Astrocyte of the cerebellum (primary cell): ENCODE measurements at regions not wholly inside any gene's neighbourhood (a gene's known extent, or its start where the extent isn't known, plus 50 kb on each side); places are given as distances from the start of the nearest gene placed in this dataset.

Experiments
- DNase-seq: peaks from one replicate; pipeline ENCODE4 v3.0.0-alpha.2; 2011; ENCODE audit warnings: low read depth
- H3K4me3 ChIP-seq: 2 replicates; pipeline ENCODE4 v1.5.1; 2011; ENCODE audit warnings: mild to moderate bottlenecking, low read depth, low read length, moderate library complexity
- in situ Hi-C: cut with HindIII; loops from 2 replicates; pipeline ENCODE4 v1.10.0; 2017; ENCODE audit warnings: low sequenced_read_pairs
- TF ChIP-seq, protein P1 (sequence below): IDR thresholded peaks from 2 replicates; pipeline ENCODE4 v1.5.1; 2012; ENCODE audit warnings: low read length, low read depth, moderate library complexity, mild to moderate bottlenecking; ENCODE audit errors: missing control alignments

DNA sequence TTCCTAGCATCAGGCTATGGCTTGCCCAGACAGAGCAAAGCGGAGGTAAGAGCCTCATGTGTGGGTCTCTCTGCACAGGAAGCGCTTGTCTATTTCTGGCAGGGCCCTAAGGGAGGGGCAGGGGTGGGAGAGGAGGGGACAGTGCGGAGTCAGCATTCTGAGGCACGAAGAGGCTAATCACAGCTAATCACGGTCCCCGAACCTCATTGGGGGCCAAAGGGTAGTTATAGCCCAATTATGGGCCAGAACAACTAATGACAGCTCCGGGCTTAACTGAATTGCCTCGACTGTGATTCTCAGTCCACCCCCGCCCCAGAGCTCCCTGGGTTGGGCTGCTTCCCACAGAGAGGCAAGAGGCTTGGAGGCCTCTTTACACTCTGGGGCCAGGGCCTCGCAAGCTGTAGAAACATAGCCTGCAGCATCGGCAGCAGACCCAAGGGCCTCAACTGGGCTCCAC is 72.7 kb upstream of the PRDM11 start:
- no peak for DNase-seq
- TF ChIP-seq, protein P1, sequence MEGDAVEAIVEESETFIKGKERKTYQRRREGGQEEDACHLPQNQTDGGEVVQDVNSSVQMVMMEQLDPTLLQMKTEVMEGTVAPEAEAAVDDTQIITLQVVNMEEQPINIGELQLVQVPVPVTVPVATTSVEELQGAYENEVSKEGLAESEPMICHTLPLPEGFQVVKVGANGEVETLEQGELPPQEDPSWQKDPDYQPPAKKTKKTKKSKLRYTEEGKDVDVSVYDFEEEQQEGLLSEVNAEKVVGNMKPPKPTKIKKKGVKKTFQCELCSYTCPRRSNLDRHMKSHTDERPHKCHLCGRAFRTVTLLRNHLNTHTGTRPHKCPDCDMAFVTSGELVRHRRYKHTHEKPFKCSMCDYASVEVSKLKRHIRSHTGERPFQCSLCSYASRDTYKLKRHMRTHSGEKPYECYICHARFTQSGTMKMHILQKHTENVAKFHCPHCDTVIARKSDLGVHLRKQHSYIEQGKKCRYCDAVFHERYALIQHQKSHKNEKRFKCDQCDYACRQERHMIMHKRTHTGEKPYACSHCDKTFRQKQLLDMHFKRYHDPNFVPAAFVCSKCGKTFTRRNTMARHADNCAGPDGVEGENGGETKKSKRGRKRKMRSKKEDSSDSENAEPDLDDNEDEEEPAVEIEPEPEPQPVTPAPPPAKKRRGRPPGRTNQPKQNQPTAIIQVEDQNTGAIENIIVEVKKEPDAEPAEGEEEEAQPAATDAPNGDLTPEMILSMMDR, result no peak
- H3K4me3 ChIP-seq, result no peak overlapping the region
- in situ Hi-C loops, result no loop called here

DNA sequence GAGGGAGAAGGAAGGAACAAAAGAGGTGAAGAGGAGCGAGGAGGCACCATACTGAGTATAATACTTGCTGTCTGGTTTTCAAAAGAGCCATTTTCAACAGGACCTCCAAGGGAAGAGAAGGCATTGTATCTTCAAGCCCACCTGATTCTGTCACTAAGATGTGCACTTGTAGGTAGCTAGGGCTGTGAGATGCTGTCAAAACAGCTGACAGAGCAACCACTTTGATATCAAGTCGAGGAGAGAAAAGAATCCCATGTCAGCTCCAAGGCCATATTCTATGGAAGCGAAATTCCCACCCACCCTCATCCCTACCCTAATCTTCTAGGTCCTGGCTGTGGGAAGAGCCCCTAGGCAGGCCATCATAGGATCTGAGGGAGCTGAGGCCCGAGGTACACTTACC is 70.9 kb upstream of the PRDM11 start:
- DNase-seq, result no peak
- in situ Hi-C loops, result no loop called here
- H3K4me3 ChIP-seq, result no peak overlapping the region
- TF ChIP-seq, protein P1, result no peak

DNA sequence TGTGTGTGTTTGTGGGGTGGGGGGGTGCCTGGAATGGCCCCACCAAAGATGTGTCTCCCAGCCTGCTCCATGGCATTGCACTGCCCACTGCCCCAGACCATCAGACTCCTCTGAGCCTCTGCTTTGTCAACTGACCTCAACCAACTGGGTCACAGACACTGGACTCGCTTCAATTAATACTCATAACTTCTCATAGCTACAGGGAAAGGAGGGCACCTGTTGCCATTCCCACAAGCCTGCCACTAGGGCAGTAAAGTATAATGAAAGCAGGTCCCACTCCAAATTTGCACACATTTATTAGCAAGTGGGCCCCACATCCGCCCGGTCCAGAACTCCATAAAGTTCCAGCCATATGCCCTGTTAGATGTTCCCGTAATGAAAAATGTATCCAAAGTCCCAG is 70.5 kb upstream of the PRDM11 start:
- TF ChIP-seq, protein P1, result no peak
- no peak for DNase-seq
- in situ Hi-C loops, result no loop called here
- H3K4me3 ChIP-seq, result no peak overlapping the region

DNA sequence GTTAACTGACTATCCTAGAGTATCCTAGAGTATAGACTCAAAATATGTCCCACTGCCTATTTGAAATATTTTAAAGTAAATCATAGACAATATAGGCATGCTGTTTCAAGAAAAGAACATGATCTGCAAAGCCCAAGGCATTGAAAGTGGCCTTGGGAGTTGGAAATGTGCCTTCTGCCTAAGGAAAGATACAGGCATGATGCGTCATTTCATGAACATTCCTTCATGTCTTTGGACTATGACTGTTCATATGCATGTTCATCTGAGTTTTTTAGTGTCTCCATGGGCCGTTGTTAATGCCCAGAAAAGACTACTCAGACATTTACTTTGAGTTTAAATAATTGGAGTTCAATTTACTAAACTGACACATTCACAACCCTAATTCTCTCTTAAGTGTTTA is 69.7 kb upstream of the PRDM11 start:
- no peak for DNase-seq
- in situ Hi-C loops, result no loop called here
- TF ChIP-seq, protein P1, result no peak
- H3K4me3 ChIP-seq, result no peak overlapping the region

DNA sequence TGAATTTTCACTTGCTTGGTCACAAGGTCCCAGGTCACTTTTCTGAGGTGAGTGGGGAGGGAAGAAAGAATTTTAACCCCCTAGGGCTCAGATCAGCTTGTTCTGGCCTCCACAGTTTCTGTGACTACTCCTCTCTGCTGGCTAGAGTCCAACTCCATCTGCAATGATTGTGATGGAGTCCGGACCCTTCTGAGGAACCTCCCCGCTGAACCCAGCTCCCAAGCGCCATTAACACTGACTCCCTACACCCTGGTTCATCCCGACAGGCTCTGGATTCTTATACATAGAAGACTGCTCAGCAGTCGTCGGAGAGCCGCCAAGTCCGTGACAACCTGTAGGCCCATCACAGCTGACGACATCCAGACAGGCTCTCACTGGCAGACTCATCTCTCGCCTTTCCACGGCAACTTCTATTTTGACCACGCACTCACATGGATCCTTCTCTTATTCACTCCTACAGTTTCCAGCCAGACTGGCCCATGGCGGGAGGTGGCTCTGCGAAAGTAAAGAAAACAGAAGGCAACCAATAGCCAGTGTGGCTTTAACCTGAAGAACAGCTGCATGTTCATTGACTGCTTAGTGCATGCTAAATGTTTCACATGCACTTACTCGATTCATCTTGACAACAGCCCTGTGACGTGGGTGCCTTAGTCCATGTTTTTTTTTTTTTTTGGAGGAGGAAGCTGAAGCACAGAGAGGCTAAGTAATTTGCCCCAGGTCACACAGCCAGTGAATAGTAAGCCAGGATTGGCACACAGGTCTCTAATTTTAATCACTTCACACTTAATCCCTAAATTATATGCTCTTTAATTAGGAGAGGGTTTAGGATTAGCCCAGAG is 68.0 kb upstream of the PRDM11 start:
- no peak for DNase-seq
- in situ Hi-C loops, result no loop called here
- H3K4me3 ChIP-seq, result no peak overlapping the region
- TF ChIP-seq, protein P1, result no peak

DNA sequence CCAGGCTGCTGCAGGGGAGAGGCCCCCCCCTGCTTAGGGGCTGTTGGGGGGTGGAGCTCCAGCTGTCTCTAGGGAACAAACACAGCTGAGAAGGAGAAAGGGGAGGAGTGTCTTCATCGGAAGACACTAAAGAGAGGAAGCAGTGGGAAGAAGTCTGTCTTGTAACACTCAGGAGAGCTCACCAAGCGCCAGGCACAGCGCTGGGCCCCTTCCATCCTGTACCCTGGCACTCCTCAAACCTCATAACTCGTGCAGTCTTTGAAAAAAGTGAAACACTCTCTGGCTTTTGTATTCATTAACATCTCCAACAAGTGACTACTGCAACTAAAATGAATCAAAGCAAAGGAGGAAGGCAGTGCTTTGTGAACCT is 67.4 kb upstream of the PRDM11 start:
- H3K4me3 ChIP-seq, result no peak overlapping the region
- TF ChIP-seq, protein P1, result no peak
- DNase-seq, result no peak
- in situ Hi-C loops, result no loop called here
